Activated CD4-positive, alpha-beta memory T cell treated with anti-CD3 and anti-CD28 coated beads for 36 hours (primary cell): ENCODE measurements at regions not wholly inside any gene's neighbourhood (a gene's known extent, or its start where the extent isn't known, plus 50 kb on each side); places are given as distances from the start of the nearest gene placed in this dataset.

ENCODE experiments used
- CTCF ChIA-PET: fragments of 350-600 bp; sonication (Branson Sonifier 250); formaldehyde crosslinking; loops from one replicate; lab custom pipeline; 2021; ENCODE audit warnings: antibody characterized with exemption, inconsistent platforms; lab: Charles Lee
- POLR2A ChIA-PET: fragments of 350-600 bp; sonication (Branson Sonifier 250); formaldehyde crosslinking; loops from one replicate; lab custom pipeline; 2021; ENCODE audit warnings: antibody characterized with exemption; lab: Charles Lee
- DNase-seq: peaks from one replicate; pipeline ENCODE4 v3.0.0-alpha.2; 2020
- H3K27ac Mint-ChIP-seq: one replicate; pipeline ENCODE4 v1.8.0; 2021; ENCODE audit warnings: mixed read lengths
- H3K27me3 Mint-ChIP-seq: one replicate; pipeline ENCODE4 v1.8.0; 2021; ENCODE audit warnings: mixed read lengths
- H3K36me3 Mint-ChIP-seq: one replicate; pipeline ENCODE4 v1.8.0; 2021; ENCODE audit warnings: mixed read lengths
- H3K4me1 Mint-ChIP-seq: one replicate; pipeline ENCODE4 v1.8.0; 2021; ENCODE audit warnings: low read depth, mixed read lengths
- H3K4me3 Mint-ChIP-seq: one replicate; pipeline ENCODE4 v1.8.0; 2021; ENCODE audit warnings: mild to moderate bottlenecking, mixed read lengths
- H3K9me3 Mint-ChIP-seq: one replicate; pipeline ENCODE4 v1.8.0; 2021; ENCODE audit warnings: mixed read lengths
- intact Hi-C: fragments of 100-400 bp; cut with micrococcal nuclease; formaldehyde crosslinking; loops from one replicate; pipeline ENCODE4 v1.15.1; 2023

- ChIA-PET CTCF (no interaction called here), POLR2A (no interaction called here)
- Mint-ChIP-seq H3K4me1 (no peaks in the 10 kb centered on the region), H3K4me3 (no peak overlapping the region), H3K27me3 (no peaks in the 10 kb centered on the region), H3K27ac (no peak overlapping the region), H3K36me3 (no peaks in the 10 kb centered on the region), H3K9me3 (peaks cover 4% of the 10 kb centered on the region)
- intact Hi-C loops: no loop called here
- DNase-seq: no peak
These were observed 1948.4 kb downstream of the C4orf33 start for GRCh38 chr4:131044368-131044767.

GRCh38 chr4:131046821-131047220 lies 1950.9 kb downstream of the C4orf33 start:
- no peaks in the 10 kb centered on the region for H3K36me3 Mint-ChIP-seq
- ChIA-PET POLR2A (no interaction called here), CTCF (no interaction called here)
- no peak for DNase-seq
- intact Hi-C loops: no loop called here
- H3K4me1 Mint-ChIP-seq: no peaks in the 10 kb centered on the region
- H3K9me3 Mint-ChIP-seq: peaks cover 4% of the 10 kb centered on the region
- no peak overlapping the region for H3K4me3 Mint-ChIP-seq
- H3K27me3 Mint-ChIP-seq: no peaks in the 10 kb centered on the region
- no peak overlapping the region for H3K27ac Mint-ChIP-seq

- intact Hi-C loops: no loop called here
These were observed 1956.7 kb downstream of the C4orf33 start for GRCh38 chr4:131052646-131053045.

GRCh38 chr4:131054489-131055019 lies 1958.6 kb downstream of the C4orf33 start:
- POLR2A ChIA-PET: no interaction called here
- H3K27me3 Mint-ChIP-seq: no peaks in the 10 kb centered on the region
- no peak overlapping the region for H3K27ac Mint-ChIP-seq
- CTCF ChIA-PET: no interaction called here
- H3K9me3 Mint-ChIP-seq: no peaks in the 10 kb centered on the region
- DNase-seq: no peak
- no peak overlapping the region for H3K4me3 Mint-ChIP-seq
- H3K36me3 Mint-ChIP-seq: no peaks in the 10 kb centered on the region
- H3K4me1 Mint-ChIP-seq: no peaks in the 10 kb centered on the region
- intact Hi-C loops: no loop called here

More at GRCh38 chr4:131052646-131053045, 1956.7 kb downstream of the C4orf33 start:
- Mint-ChIP-seq H3K4me3 (no peak overlapping the region), H3K9me3 (no peaks in the 10 kb centered on the region), H3K4me1 (no peaks in the 10 kb centered on the region), H3K36me3 (no peaks in the 10 kb centered on the region), H3K27me3 (no peaks in the 10 kb centered on the region), H3K27ac (no peak overlapping the region)
- POLR2A ChIA-PET: no interaction called here
- DNase-seq: no peak
- CTCF ChIA-PET: no interaction called here

- POLR2A ChIA-PET: no interaction called here
- intact Hi-C loops: no loop called here
- Mint-ChIP-seq H3K27me3 (no peaks in the 10 kb centered on the region), H3K9me3 (peaks cover 18% of the 10 kb centered on the region), H3K4me1 (no peaks in the 10 kb centered on the region), H3K4me3 (no peak overlapping the region), H3K36me3 (no peaks in the 10 kb centered on the region), H3K27ac (no peak overlapping the region)
- CTCF ChIA-PET: no interaction called here
- DNase-seq: no peak
These were observed 1965.8 kb downstream of the C4orf33 start for GRCh38 chr4:131061734-131062133.

- no peaks in the 10 kb centered on the region for H3K27me3 Mint-ChIP-seq
- H3K9me3 Mint-ChIP-seq: peaks cover 18% of the 10 kb centered on the region
- intact Hi-C loops: no loop called here
- DNase-seq: no peak
- no peaks in the 10 kb centered on the region for H3K4me1 Mint-ChIP-seq
- no peak overlapping the region for H3K4me3 Mint-ChIP-seq
- H3K27ac Mint-ChIP-seq: no peak overlapping the region
- CTCF ChIA-PET: no interaction called here
- POLR2A ChIA-PET: no interaction called here
- H3K36me3 Mint-ChIP-seq: no peaks in the 10 kb centered on the region
These were observed 1967.9 kb downstream of the C4orf33 start for GRCh38 chr4:131063878-131064277.

GRCh38 chr4:131081069-131081468 lies 1985.1 kb downstream of the C4orf33 start:
- ChIA-PET POLR2A (no interaction called here), CTCF (no interaction called here)
- no peak overlapping the region for H3K27ac Mint-ChIP-seq
- H3K27me3 Mint-ChIP-seq: no peaks in the 10 kb centered on the region
- peaks cover 2% of the 10 kb centered on the region for H3K9me3 Mint-ChIP-seq
- DNase-seq: no peak
- no peaks in the 10 kb centered on the region for H3K4me1 Mint-ChIP-seq
- H3K36me3 Mint-ChIP-seq: no peaks in the 10 kb centered on the region
- H3K4me3 Mint-ChIP-seq: no peak overlapping the region
- intact Hi-C loops: no loop called here

- Mint-ChIP-seq H3K9me3 (peaks cover 7% of the 10 kb centered on the region), H3K27me3 (no peaks in the 10 kb centered on the region), H3K36me3 (no peaks in the 10 kb centered on the region), H3K4me1 (no peaks in the 10 kb centered on the region), H3K27ac (no peak overlapping the region), H3K4me3 (no peak overlapping the region)
- POLR2A ChIA-PET: no interaction called here
- CTCF ChIA-PET: no interaction called here
- intact Hi-C loops: no loop called here
- DNase-seq: no peak
These were observed 1989.0 kb downstream of the C4orf33 start for GRCh38 chr4:131084997-131085396.

- Mint-ChIP-seq H3K36me3 (no peaks in the 10 kb centered on the region), H3K27ac (no peak overlapping the region), H3K9me3 (peaks cover 7% of the 10 kb centered on the region), H3K4me3 (no peak overlapping the region), H3K4me1 (no peaks in the 10 kb centered on the region), H3K27me3 (no peaks in the 10 kb centered on the region)
- intact Hi-C loops: no loop called here
- no peak for DNase-seq
- ChIA-PET POLR2A (no interaction called here), CTCF (no interaction called here)
These were observed 1995.9 kb downstream of the C4orf33 start for GRCh38 chr4:131091896-131092295.

- Mint-ChIP-seq H3K4me3 (no peak overlapping the region), H3K9me3 (peaks cover 8% of the 10 kb centered on the region), H3K27me3 (no peaks in the 10 kb centered on the region), H3K36me3 (no peaks in the 10 kb centered on the region), H3K4me1 (no peaks in the 10 kb centered on the region), H3K27ac (no peak overlapping the region)
- intact Hi-C loops: no loop called here
- POLR2A ChIA-PET: no interaction called here
- CTCF ChIA-PET: no interaction called here
- DNase-seq: no peak
These were observed 1997.4 kb downstream of the C4orf33 start for GRCh38 chr4:131093303-131093702.

GRCh38 chr4:131098976-131099375 lies 2003.0 kb downstream of the C4orf33 start:
- Mint-ChIP-seq H3K27me3 (no peaks in the 10 kb centered on the region), H3K9me3 (peaks cover 17% of the 10 kb centered on the region), H3K4me1 (no peaks in the 10 kb centered on the region), H3K36me3 (no peaks in the 10 kb centered on the region), H3K4me3 (no peak overlapping the region), H3K27ac (no peak overlapping the region)
- DNase-seq: no peak
- ChIA-PET CTCF (no interaction called here), POLR2A (no interaction called here)
- intact Hi-C loops: no loop called here

- ChIA-PET CTCF (no interaction called here), POLR2A (no interaction called here)
- Mint-ChIP-seq H3K27ac (no peak overlapping the region), H3K4me1 (no peaks in the 10 kb centered on the region), H3K9me3 (peaks cover 7% of the 10 kb centered on the region), H3K27me3 (no peaks in the 10 kb centered on the region), H3K36me3 (no peaks in the 10 kb centered on the region), H3K4me3 (no peak overlapping the region)
- intact Hi-C loops: no loop called here
- DNase-seq: no peak
These were observed 2017.3 kb downstream of the C4orf33 start for GRCh38 chr4:131113273-131113672.

- DNase-seq: no peak
- Mint-ChIP-seq H3K27me3 (no peaks in the 10 kb centered on the region), H3K9me3 (peaks cover 7% of the 10 kb centered on the region), H3K27ac (no peak overlapping the region), H3K36me3 (no peaks in the 10 kb centered on the region), H3K4me1 (no peaks in the 10 kb centered on the region), H3K4me3 (no peak overlapping the region)
- intact Hi-C loops: no loop called here
- POLR2A ChIA-PET: no interaction called here
- CTCF ChIA-PET: no interaction called here
These were observed 2017.8 kb downstream of the C4orf33 start for GRCh38 chr4:131113704-131114103.
